ENCODE measurements at regions not wholly inside any gene's neighbourhood (a gene's known extent, or its start where the extent isn't known, plus 50 kb on each side); places are given as distances from the start of the nearest gene placed in this dataset.

DNA sequence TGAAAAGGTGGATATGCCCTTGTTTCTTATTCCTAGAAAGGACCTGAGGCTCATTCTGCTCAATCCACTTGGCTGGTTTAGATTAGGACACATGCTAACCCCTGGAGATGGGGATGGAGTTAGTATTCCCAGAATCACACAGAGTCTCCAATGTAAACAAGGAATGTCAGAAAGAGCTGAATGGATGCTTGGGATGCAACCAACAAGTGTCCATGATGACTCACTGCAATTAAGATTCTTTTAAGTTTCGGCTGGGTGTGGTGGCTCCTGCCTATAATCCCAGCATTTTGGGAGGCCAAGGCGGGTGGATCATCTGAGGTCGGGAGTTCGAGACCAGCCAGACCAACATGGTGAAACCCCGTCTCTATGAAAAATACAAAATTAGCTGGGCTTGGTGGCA lies 315.5 kb upstream of the AZI2 start:
- TF ChIP-seq CTCF (conservative IDR thresholded peaks at IDR 0.05 in 1 of 2, IDR thresholded peaks at IDR 0.05 in 1 of 2; ENCODE audit: low read depth in 1 of 2, low read length in 2 of 2) (no peak), EZH2 (IDR thresholded peaks at IDR 0.05; ENCODE audit: low read length, missing control alignments) (no peak)

All from fibroblast of lung (primary cell).